SK-N-SH (cell line): ENCODE measurements at regions not wholly inside any gene's neighbourhood (a gene's known extent, or its start where the extent isn't known, plus 50 kb on each side); places are given as distances from the start of the nearest gene placed in this dataset.

Experiments used
- CTCF ChIA-PET: fragments of 300-600, 350-600 bp; formaldehyde crosslinking; extraction: SDS; loops from one replicate; lab custom pipeline; 2021; lab: Yijun Ruan, JAX
- POLR2A ChIA-PET: fragments of 350-600 bp; sonication (Branson Sonifier 250); formaldehyde crosslinking; extraction: SDS; loops from one replicate; lab custom pipeline; 2020; ENCODE audit warnings: antibody characterized with exemption, inconsistent platforms; lab: Yijun Ruan, JAX
- DNase-seq: peaks from one replicate; pipeline ENCODE4 v3.0.0; 2012
- H2AFZ ChIP-seq: fragments of 200-600 bp; sonication (generic); 2 replicates; pipeline ENCODE4 v1.8.1; 2016; ENCODE audit warnings: antibody characterized with exemption, mild to moderate bottlenecking, low read depth
- H3F3A ChIP-seq: fragments of 200-600 bp; sonication (generic); replicated peaks from 2 replicates; pipeline ENCODE3; 2016; ENCODE audit warnings: antibody characterized with exemption, mild to moderate bottlenecking; ENCODE audit not compliant: insufficient read depth
- H3K27ac ChIP-seq, 2 experiments: fragments of 200-500 bp in 1 of 2; fragments of 200-600 bp in 1 of 2; sonication (Bioruptor generic) in 1 of 2; sonication (generic), shearing (Covaris generic) in 1 of 2; 2 replicates each; pipeline versions ENCODE4 v1.5.1 to v1.6.1; 2014 to 2016; ENCODE audit warnings: low read depth in 2 of 2, inconsistent platforms in 1 of 2, low read length in 1 of 2, mild to moderate bottlenecking in 1 of 2, mixed read lengths in 1 of 2
- H3K27me3 ChIP-seq: fragments of 200-600 bp; sonication (generic), shearing (Covaris generic); 2 replicates; pipeline ENCODE4 v1.6.1; 2016; ENCODE audit warnings: mixed run types; ENCODE audit not compliant: insufficient read depth
- H3K36me3 ChIP-seq, 2 experiments: fragments of 200-500 bp in 1 of 2; fragments of 200-600 bp in 1 of 2; sonication (Bioruptor generic) in 1 of 2; sonication (generic) in 1 of 2; replicated peaks in 1 of 2; 2 replicates each; pipeline versions ENCODE3 to v1.5.1; 2014 to 2016; ENCODE audit warnings: low read length in 1 of 2, mild to moderate bottlenecking in 1 of 2; ENCODE audit not compliant: insufficient read depth in 2 of 2, control insufficient read depth in 1 of 2
- H3K4me1 ChIP-seq, 2 experiments: fragments of 200-500 bp in 1 of 2; fragments of 200-600 bp in 1 of 2; sonication (Bioruptor generic) in 1 of 2; sonication (generic), shearing (Covaris generic) in 1 of 2; 2 replicates each; pipeline versions ENCODE4 v1.5.1 to v1.6.1; 2014 to 2016; ENCODE audit warnings: low read depth in 1 of 2, low read length in 1 of 2, mixed run types in 1 of 2; ENCODE audit not compliant: insufficient read depth in 2 of 2, control insufficient read depth in 1 of 2
- H3K4me2 ChIP-seq: fragments of 200-600 bp; sonication (generic), shearing (Covaris generic); 2 replicates; pipeline ENCODE4 v1.6.1; 2017; ENCODE audit warnings: mixed run types
- H3K4me3 ChIP-seq, 2 experiments: fragments of 200-500 bp in 1 of 2; fragments of 200-600 bp in 1 of 2; sonication (Bioruptor generic) in 1 of 2; sonication (generic), shearing (Covaris generic) in 1 of 2; 2 replicates each; pipeline versions ENCODE4 v1.5.1 to v1.8.1; 2014 to 2016; ENCODE audit warnings: low read depth in 2 of 2, inconsistent platforms in 1 of 2, low read length in 1 of 2, mild to moderate bottlenecking in 1 of 2, mixed read lengths in 1 of 2, moderate library complexity in 1 of 2
- H3K79me2 ChIP-seq: fragments of 200-600 bp; sonication (generic); 2 replicates; pipeline ENCODE4 v1.8.1; 2017; ENCODE audit warnings: mild to moderate bottlenecking; ENCODE audit not compliant: insufficient read depth
- H3K9ac ChIP-seq: fragments of 200-600 bp; sonication (generic); 2 replicates; pipeline ENCODE4 v1.6.1; 2017; ENCODE audit warnings: mixed run types
- H3K9me2 ChIP-seq: fragments of 200-600 bp; sonication (generic); 2 replicates; pipeline ENCODE4 v1.6.1; 2017; ENCODE audit warnings: mixed run types
- H3K9me3 ChIP-seq: fragments of 200-600 bp; sonication (generic); 2 replicates; pipeline ENCODE4 v1.6.1; 2017; ENCODE audit warnings: mixed run types, mild to moderate bottlenecking, moderate library complexity
- H4K20me1 ChIP-seq: fragments of 200-600 bp; sonication (generic); 2 replicates; pipeline ENCODE4 v1.6.1; 2017; ENCODE audit warnings: mild to moderate bottlenecking, mixed run types; ENCODE audit not compliant: insufficient read depth
- CHD2 ChIP-seq: fragments of 150-350 bp; IDR thresholded peaks from 2 replicates; pipeline ENCODE4 v1.6.1; 2018; ENCODE audit warnings: low read length; ENCODE audit not compliant: partially characterized antibody
- CTCF ChIP-seq: fragments of 200-600 bp; sonication (generic); IDR thresholded peaks from 2 replicates; pipeline ENCODE4 v1.6.1; 2017; ENCODE audit warnings: antibody characterized with exemption, mild to moderate bottlenecking, moderate library complexity
- EP300 ChIP-seq, 2 experiments: IDR thresholded peaks; 2 replicates each; pipeline versions ENCODE4 v1.4.0 to v1.6.1; 2012; ENCODE audit warnings: borderline replicate concordance in 1 of 2, low read depth in 1 of 2, low read length in 1 of 2
- EZH2phosphoT487 ChIP-seq: fragments of 200-600 bp; sonication (generic); IDR thresholded peaks from 2 replicates; pipeline ENCODE4 v1.6.1; 2017; ENCODE audit warnings: low read depth, mixed run types, mild to moderate bottlenecking, antibody characterized with exemption, moderate library complexity, borderline replicate concordance
- FOSL2 ChIP-seq: IDR thresholded peaks from 2 replicates; pipeline ENCODE4 v1.4.0; 2012; ENCODE audit warnings: low read depth, mild to moderate bottlenecking, moderate library complexity, borderline replicate concordance
- FOXM1 ChIP-seq: IDR thresholded peaks from 2 replicates; pipeline ENCODE4 v1.4.0; 2012; ENCODE audit warnings: low read depth, mild to moderate bottlenecking
- GATA2 ChIP-seq: sonication (generic); formaldehyde crosslinking; IDR thresholded peaks from 2 replicates; pipeline ENCODE4 v1.5.0; 2020; ENCODE audit warnings: mild to moderate bottlenecking, missing genetic modification reagents
- IRF3 ChIP-seq: fragments of 150-350 bp; IDR thresholded peaks from 2 replicates; pipeline ENCODE4 v1.6.1; 2016; ENCODE audit warnings: mild to moderate bottlenecking, low read depth, low read length
- MAX ChIP-seq: IDR thresholded peaks from 2 replicates; pipeline ENCODE4 v1.4.0; 2012; ENCODE audit warnings: low read depth
- MEF2A ChIP-seq: IDR thresholded peaks from 2 replicates; pipeline ENCODE4 v1.4.0; 2012; ENCODE audit warnings: low read depth, borderline replicate concordance
- PBX3 ChIP-seq: IDR thresholded peaks from 2 replicates; pipeline ENCODE4; 2012
- RCOR1 ChIP-seq: fragments of 150-350 bp; IDR thresholded peaks from 2 replicates; pipeline ENCODE4 v1.6.1; 2017; ENCODE audit warnings: antibody characterized with exemption, low read length
- REST ChIP-seq: IDR thresholded peaks from 2 replicates; pipeline ENCODE4 v1.6.1; 2012; ENCODE audit warnings: mild to moderate bottlenecking, low read depth, low read length, moderate library complexity
- RFX5 ChIP-seq: IDR thresholded peaks from 2 replicates; pipeline ENCODE4 v1.6.1; 2012; ENCODE audit warnings: mild to moderate bottlenecking, improper control_type of control experiment, low read length
- RXRA ChIP-seq: IDR thresholded peaks from 2 replicates; pipeline ENCODE4 v1.4.0; 2012; ENCODE audit warnings: low read depth, mild to moderate bottlenecking, borderline replicate concordance
- SMC3 ChIP-seq: IDR thresholded peaks from 2 replicates; pipeline ENCODE4 v1.6.1; 2012; ENCODE audit warnings: low read depth, low read length, improper control_type of control experiment
- TEAD4 ChIP-seq: IDR thresholded peaks from 2 replicates; pipeline ENCODE4 v1.4.0; 2012; ENCODE audit warnings: mild to moderate bottlenecking, borderline replicate concordance; ENCODE audit not compliant: insufficient read depth
- USF1 ChIP-seq: IDR thresholded peaks from 2 replicates; pipeline ENCODE4 v1.4.0; 2012; ENCODE audit warnings: low read depth, borderline replicate concordance
- ZBTB33 ChIP-seq: IDR thresholded peaks from 2 replicates; pipeline ENCODE4 v1.4.0; 2012; ENCODE audit warnings: low read depth, borderline replicate concordance
- WGBS: methylation state at CpG from one replicate; pipeline ENCODE4 v1.1.6; 2017; ENCODE audit warnings: low lambda C conversion rate; 5-methylcytosine and 5-hydroxymethylcytosine counted together

GRCh38 chr16:52773026-52773425, 226.1 kb upstream of the TOX3 start:
- Histone ChIP-seq H3K79me2 (no peaks in the 10 kb centered on the region), H3K9me3 (no peaks in the 10 kb centered on the region), H3K36me3 (no peaks in the 10 kb centered on the region), H3K9me2 (no peaks in the 10 kb centered on the region), H3K9ac (no peak overlapping the region), H3F3A (no peaks in the 10 kb centered on the region), H2AFZ (no peak overlapping the region), H3K27me3 (no peaks in the 10 kb centered on the region), H4K20me1 (no peaks in the 10 kb centered on the region), H3K4me1 (no peaks in the 10 kb centered on the region), H3K4me3 (no peak overlapping the region), H3K27ac (no peak overlapping the region), H3K4me2 (no peak overlapping the region)
- CTCF ChIA-PET = no interaction called here
- TF ChIP-seq MAX (no peak), SMC3 (no peak), RFX5 (no peak), FOXM1 (no peak), CHD2 (no peak), EZH2phosphoT487 (no peak), IRF3 (no peak), ZBTB33 (no peak), PBX3 (no peak), RXRA (no peak), RCOR1 (no peak), CTCF (no peak), FOSL2 (no peak), REST (no peak), USF1 (no peak), GATA2 (CRISPR knock-in tag) (no peak), TEAD4 (no peak), MEF2A (no peak), EP300 (IDR thresholded peaks at IDR 0.05; ENCODE audit: borderline replicate concordance in 1 of 2, low read depth in 1 of 2, low read length in 1 of 2) (no peak)
- no peak for DNase-seq
- WGBS = 5% methylated on average over 1 of the region's 1 CpG
- POLR2A ChIA-PET = no interaction called here
